HCT116 (cell line): ENCODE measurements at regions not wholly inside any gene's neighbourhood (a gene's known extent, or its start where the extent isn't known, plus 50 kb on each side); places are given as distances from the start of the nearest gene placed in this dataset.

Experiments
- ATAC-seq: fragments of 200-7000 bp; cut with Tn5 transposase; 2 replicates; pipeline ENCODE4 v1.9.1; 2020; ENCODE audit warnings: mild to moderate bottlenecking, moderate library complexity
- BruUV-seq: library from RNA; stranded (reverse); fragments of 400-500 nt; replicated peaks from 2 replicates; lab custom pipeline; 2021; lab: Mats Ljungman, UMichigan
- CTCF ChIA-PET: fragments of 300-600 bp; sonication (Branson Sonifier 250); formaldehyde crosslinking; loops from one replicate; lab custom pipeline; 2021; ENCODE audit warnings: antibody characterized with exemption; lab: Charles Lee
- POLR2A ChIA-PET: fragments of 300-600, 350-600 bp; sonication (Branson Sonifier 250); formaldehyde crosslinking; loops from one replicate; lab custom pipeline; 2021; ENCODE audit warnings: antibody characterized with exemption; lab: Charles Lee
- RAD21 ChIA-PET, 2 experiments: fragments of 300-600 bp; sonication (Branson Sonifier 250); formaldehyde crosslinking; loops; one replicate each; lab custom pipeline; 2023; ENCODE audit warnings: low total read pairs in 2 of 2; ENCODE audit not compliant: uncharacterized antibody in 2 of 2, unreplicated experiment in 2 of 2, low non-redundant PET in 1 of 2; lab: Charles Lee
- DNase-seq: peaks from one replicate; pipeline ENCODE4 v3.0.0-alpha.2; 2010; ENCODE audit warnings: low read depth, low spot score
- H2AFZ ChIP-seq: fragments of 200-600 bp; shearing (Covaris generic), sonication (generic); 2 replicates; pipeline ENCODE4 v1.6.1; 2017; ENCODE audit warnings: low read depth, mixed run types, mixed read lengths, antibody characterized with exemption, low read length; ENCODE audit not compliant: poor library complexity, severe bottlenecking
- H3K27ac ChIP-seq: 2 replicates; pipeline ENCODE4 v1.5.1; 2012; ENCODE audit warnings: low read depth, low read length
- H3K27me3 ChIP-seq: fragments of 200-600 bp; sonication (generic); 2 replicates; pipeline ENCODE4 v1.6.1; 2016; ENCODE audit warnings: mixed run types, low read length, mixed read lengths; ENCODE audit not compliant: insufficient read depth
- H3K36me3 ChIP-seq, 2 experiments: fragments of 200-500 bp in 1 of 2; fragments of 200-600 bp in 1 of 2; sonication (Bioruptor generic) in 1 of 2; sonication (generic) in 1 of 2; 2 replicates each; pipeline versions ENCODE4 v1.5.1 to v1.6.1; 2014 to 2016; ENCODE audit warnings: low read length in 2 of 2, inconsistent platforms in 1 of 2, mixed read lengths in 1 of 2, mixed run types in 1 of 2; ENCODE audit not compliant: insufficient read depth in 2 of 2, control insufficient read depth in 1 of 2
- H3K4me1 ChIP-seq, 2 experiments: fragments of 200-600 bp in 1 of 2; sonication (generic) in 1 of 2; 2 replicates each; pipeline versions ENCODE4 v1.5.1 to v1.6.1; 2012 to 2017; ENCODE audit warnings: low read length in 2 of 2, inconsistent platforms in 1 of 2, mild to moderate bottlenecking in 1 of 2, mixed read lengths in 1 of 2, mixed run types in 1 of 2, moderate library complexity in 1 of 2; ENCODE audit not compliant: insufficient read depth in 2 of 2, control insufficient read depth in 1 of 2
- H3K4me2 ChIP-seq: fragments of 200-600 bp; sonication (generic); 2 replicates; pipeline ENCODE4 v1.6.1; 2017; ENCODE audit warnings: mixed run types, low read length, mixed read lengths
- H3K4me3 ChIP-seq, 2 experiments: fragments of 200-600 bp in 1 of 2; sonication (generic) in 1 of 2; replicated peaks in 1 of 2; 2 replicates each; pipeline ENCODE4 v1.5.1; 2011 to 2016; ENCODE audit warnings: low read length in 2 of 2, control low read depth in 1 of 2, low read depth in 1 of 2, mild to moderate bottlenecking in 1 of 2, mixed read lengths in 1 of 2, mixed run types in 1 of 2
- H3K79me2 ChIP-seq: fragments of 200-600 bp; sonication (generic); 2 replicates; pipeline ENCODE4 v1.6.1; 2017; ENCODE audit warnings: mild to moderate bottlenecking, mixed run types, low read length, moderate library complexity, mixed read lengths; ENCODE audit not compliant: insufficient read depth
- H3K9ac ChIP-seq: fragments of 200-600 bp; sonication (generic); 2 replicates; pipeline ENCODE4 v1.6.1; 2016; ENCODE audit warnings: low read length, mixed read lengths
- H3K9me2 ChIP-seq: fragments of 200-600 bp; sonication (generic), shearing (Covaris generic); 2 replicates; pipeline ENCODE4 v1.6.1; 2017; ENCODE audit warnings: mixed run types, mild to moderate bottlenecking, moderate library complexity; ENCODE audit not compliant: insufficient read depth
- H3K9me3 ChIP-seq, 2 experiments: fragments of 200-500 bp in 1 of 2; fragments of 200-600 bp in 1 of 2; sonication (Bioruptor generic) in 1 of 2; sonication (generic) in 1 of 2; 2 replicates each; pipeline ENCODE4 v1.6.1; 2014 to 2017; ENCODE audit warnings: low read length in 2 of 2, mixed read lengths in 2 of 2, inconsistent platforms in 1 of 2, low read depth in 1 of 2, mild to moderate bottlenecking in 1 of 2, mixed run types in 1 of 2, moderate library complexity in 1 of 2; ENCODE audit not compliant: control insufficient read depth in 1 of 2, insufficient read depth in 1 of 2
- H4K20me1 ChIP-seq: fragments of 200-600 bp; sonication (generic), shearing (Covaris generic); 2 replicates; pipeline ENCODE4 v1.6.1; 2017; ENCODE audit warnings: mixed run types, mild to moderate bottlenecking, moderate library complexity; ENCODE audit not compliant: insufficient read depth
- CBX3 ChIP-seq: IDR thresholded peaks from 2 replicates; pipeline ENCODE4 v1.6.1; 2012; ENCODE audit warnings: low read depth
- CEBPB ChIP-seq: IDR thresholded peaks from 2 replicates; pipeline ENCODE4 v1.6.1; 2012; ENCODE audit warnings: low read depth
- EGR1 ChIP-seq: IDR thresholded peaks from 2 replicates; pipeline ENCODE4 v1.6.1; 2012; ENCODE audit warnings: low read depth
- EZH2 ChIP-seq: fragments of 200-600 bp; sonication (generic); IDR thresholded peaks from 2 replicates; pipeline ENCODE4 v1.6.1; 2017; ENCODE audit warnings: antibody characterized with exemption, mixed run types
- FOSL1 ChIP-seq: IDR thresholded peaks from 2 replicates; pipeline ENCODE4 v1.6.1; 2012; ENCODE audit warnings: low read depth
- JUND ChIP-seq: IDR thresholded peaks from 2 replicates; pipeline ENCODE4 v1.6.1; 2012
- POLR2A ChIP-seq: IDR thresholded peaks from 2 replicates; pipeline ENCODE4 v1.7.0; 2011; ENCODE audit warnings: borderline replicate concordance; ENCODE audit not compliant: insufficient read depth, insufficient read length; ENCODE audit errors: extremely low read depth
- POLR2AphosphoS5 ChIP-seq: IDR thresholded peaks from 2 replicates; pipeline ENCODE4 v1.6.1; 2011; ENCODE audit warnings: mild to moderate bottlenecking, low read depth, low read length, moderate library complexity
- RAD21 ChIP-seq: IDR thresholded peaks from 2 replicates; pipeline ENCODE4 v1.6.1; 2012; ENCODE audit warnings: low read depth, mild to moderate bottlenecking
- SIN3A ChIP-seq: IDR thresholded peaks from 2 replicates; pipeline ENCODE4 v1.6.1; 2012; ENCODE audit warnings: low read depth
- SRF ChIP-seq: IDR thresholded peaks from 2 replicates; pipeline ENCODE4 v1.6.1; 2012; ENCODE audit warnings: low read depth
- ZFX ChIP-seq: fragments of 450-650 bp; IDR thresholded peaks from 2 replicates; pipeline ENCODE4 v1.6.1; 2017
- intact Hi-C: fragments of 100-400 bp; cut with micrococcal nuclease; formaldehyde crosslinking; loops from 2 replicates; pipeline ENCODE4 v1.10.0; 2022
- TF ChIP-seq, protein P1 (sequence below): IDR thresholded peaks from 2 replicates; pipeline ENCODE4 v1.6.1; 2012
- TF ChIP-seq, protein P2 (sequence below), 3 experiments: fragments of 200-600 bp in 1 of 3; sonication (generic) in 1 of 3; IDR thresholded peaks in 2 of 3; conservative IDR thresholded peaks in 1 of 3; 2 replicates each; pipeline ENCODE4 v1.5.1; 2012 to 2017; ENCODE audit warnings: low read depth in 2 of 3, low read length in 2 of 3, antibody characterized with exemption in 1 of 3, borderline replicate concordance in 1 of 3, control low read depth in 1 of 3, mild to moderate bottlenecking in 1 of 3, mixed read lengths in 1 of 3, mixed run types in 1 of 3, moderate library complexity in 1 of 3; ENCODE audit not compliant: insufficient read depth in 1 of 3
- TF ChIP-seq, protein P3 (sequence below): IDR thresholded peaks from 2 replicates; pipeline ENCODE4 v1.6.1; 2012; ENCODE audit warnings: low read depth
- TF ChIP-seq, protein P4 (sequence below): IDR thresholded peaks from 2 replicates; pipeline ENCODE4 v1.6.1; 2011; ENCODE audit warnings: mild to moderate bottlenecking, low read length, moderate library complexity; ENCODE audit not compliant: insufficient replicate concordance; ENCODE audit errors: extremely low read depth

DNA sequence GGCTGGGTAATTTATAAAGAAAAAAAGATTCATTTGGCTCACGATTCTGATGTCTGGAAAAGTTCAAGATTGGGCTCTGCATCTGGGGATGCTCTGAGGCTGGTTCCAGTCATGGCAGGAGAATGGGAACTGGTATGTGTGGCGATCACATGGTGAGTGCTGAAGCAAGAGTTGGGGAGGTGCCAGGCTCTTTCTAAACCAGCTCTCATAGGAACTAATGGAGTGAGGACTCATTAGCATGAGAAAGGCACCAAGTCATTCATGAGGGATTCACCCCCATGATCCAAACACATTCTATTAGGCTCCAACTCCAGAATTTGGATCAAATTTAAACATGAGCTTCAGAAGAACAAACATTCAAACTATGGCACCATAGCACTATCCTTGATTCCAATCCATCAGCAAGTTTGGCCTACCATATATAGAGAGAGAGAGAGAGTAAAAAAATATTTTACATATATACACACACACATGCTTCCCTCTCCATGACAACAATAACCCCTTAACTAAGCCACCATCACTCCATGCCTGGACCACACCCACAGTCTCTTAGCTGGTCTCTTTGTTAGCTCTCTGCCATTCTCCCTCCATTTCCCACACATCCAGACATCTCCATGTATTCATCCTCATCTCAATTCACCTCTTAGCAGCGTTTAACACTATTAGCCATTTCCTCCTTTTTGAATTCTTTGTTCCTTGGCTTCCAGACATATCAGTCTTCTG, 57.9 kb downstream of the NPY start:
- Histone ChIP-seq H3K27me3 (peaks cover 17% of the 10 kb centered on the region; the same call in 1 of the 2 replicates), H3K4me3 (no peak overlapping the region), H3K9ac (no peak overlapping the region)
- intact Hi-C loops, result no loop called here
- POLR2A ChIA-PET, result no interaction called here
- TF ChIP-seq, protein P1, sequence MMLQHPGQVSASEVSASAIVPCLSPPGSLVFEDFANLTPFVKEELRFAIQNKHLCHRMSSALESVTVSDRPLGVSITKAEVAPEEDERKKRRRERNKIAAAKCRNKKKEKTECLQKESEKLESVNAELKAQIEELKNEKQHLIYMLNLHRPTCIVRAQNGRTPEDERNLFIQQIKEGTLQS, result no peak
- TF ChIP-seq, protein P2, sequence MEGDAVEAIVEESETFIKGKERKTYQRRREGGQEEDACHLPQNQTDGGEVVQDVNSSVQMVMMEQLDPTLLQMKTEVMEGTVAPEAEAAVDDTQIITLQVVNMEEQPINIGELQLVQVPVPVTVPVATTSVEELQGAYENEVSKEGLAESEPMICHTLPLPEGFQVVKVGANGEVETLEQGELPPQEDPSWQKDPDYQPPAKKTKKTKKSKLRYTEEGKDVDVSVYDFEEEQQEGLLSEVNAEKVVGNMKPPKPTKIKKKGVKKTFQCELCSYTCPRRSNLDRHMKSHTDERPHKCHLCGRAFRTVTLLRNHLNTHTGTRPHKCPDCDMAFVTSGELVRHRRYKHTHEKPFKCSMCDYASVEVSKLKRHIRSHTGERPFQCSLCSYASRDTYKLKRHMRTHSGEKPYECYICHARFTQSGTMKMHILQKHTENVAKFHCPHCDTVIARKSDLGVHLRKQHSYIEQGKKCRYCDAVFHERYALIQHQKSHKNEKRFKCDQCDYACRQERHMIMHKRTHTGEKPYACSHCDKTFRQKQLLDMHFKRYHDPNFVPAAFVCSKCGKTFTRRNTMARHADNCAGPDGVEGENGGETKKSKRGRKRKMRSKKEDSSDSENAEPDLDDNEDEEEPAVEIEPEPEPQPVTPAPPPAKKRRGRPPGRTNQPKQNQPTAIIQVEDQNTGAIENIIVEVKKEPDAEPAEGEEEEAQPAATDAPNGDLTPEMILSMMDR (IDR thresholded peaks at IDR 0.05 in 2 of 3, conservative IDR thresholded peaks at IDR 0.05 in 1 of 3; ENCODE audit: borderline replicate concordance in 1 of 3, insufficient read depth in 1 of 3, low read depth in 2 of 3, low read length in 2 of 3), result no peak
- TF ChIP-seq CBX3 (no peak), POLR2AphosphoS5 (no peak), FOSL1 (no peak), JUND (no peak), POLR2A (no peak), SIN3A (no peak), CEBPB (no peak), ZFX (no peak), EGR1 (no peak), EZH2 (no peak), SRF (no peak), RAD21 (no peak)
- TF ChIP-seq, protein P3, sequence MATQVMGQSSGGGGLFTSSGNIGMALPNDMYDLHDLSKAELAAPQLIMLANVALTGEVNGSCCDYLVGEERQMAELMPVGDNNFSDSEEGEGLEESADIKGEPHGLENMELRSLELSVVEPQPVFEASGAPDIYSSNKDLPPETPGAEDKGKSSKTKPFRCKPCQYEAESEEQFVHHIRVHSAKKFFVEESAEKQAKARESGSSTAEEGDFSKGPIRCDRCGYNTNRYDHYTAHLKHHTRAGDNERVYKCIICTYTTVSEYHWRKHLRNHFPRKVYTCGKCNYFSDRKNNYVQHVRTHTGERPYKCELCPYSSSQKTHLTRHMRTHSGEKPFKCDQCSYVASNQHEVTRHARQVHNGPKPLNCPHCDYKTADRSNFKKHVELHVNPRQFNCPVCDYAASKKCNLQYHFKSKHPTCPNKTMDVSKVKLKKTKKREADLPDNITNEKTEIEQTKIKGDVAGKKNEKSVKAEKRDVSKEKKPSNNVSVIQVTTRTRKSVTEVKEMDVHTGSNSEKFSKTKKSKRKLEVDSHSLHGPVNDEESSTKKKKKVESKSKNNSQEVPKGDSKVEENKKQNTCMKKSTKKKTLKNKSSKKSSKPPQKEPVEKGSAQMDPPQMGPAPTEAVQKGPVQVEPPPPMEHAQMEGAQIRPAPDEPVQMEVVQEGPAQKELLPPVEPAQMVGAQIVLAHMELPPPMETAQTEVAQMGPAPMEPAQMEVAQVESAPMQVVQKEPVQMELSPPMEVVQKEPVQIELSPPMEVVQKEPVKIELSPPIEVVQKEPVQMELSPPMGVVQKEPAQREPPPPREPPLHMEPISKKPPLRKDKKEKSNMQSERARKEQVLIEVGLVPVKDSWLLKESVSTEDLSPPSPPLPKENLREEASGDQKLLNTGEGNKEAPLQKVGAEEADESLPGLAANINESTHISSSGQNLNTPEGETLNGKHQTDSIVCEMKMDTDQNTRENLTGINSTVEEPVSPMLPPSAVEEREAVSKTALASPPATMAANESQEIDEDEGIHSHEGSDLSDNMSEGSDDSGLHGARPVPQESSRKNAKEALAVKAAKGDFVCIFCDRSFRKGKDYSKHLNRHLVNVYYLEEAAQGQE, result no peak
- TF ChIP-seq, protein P4, sequence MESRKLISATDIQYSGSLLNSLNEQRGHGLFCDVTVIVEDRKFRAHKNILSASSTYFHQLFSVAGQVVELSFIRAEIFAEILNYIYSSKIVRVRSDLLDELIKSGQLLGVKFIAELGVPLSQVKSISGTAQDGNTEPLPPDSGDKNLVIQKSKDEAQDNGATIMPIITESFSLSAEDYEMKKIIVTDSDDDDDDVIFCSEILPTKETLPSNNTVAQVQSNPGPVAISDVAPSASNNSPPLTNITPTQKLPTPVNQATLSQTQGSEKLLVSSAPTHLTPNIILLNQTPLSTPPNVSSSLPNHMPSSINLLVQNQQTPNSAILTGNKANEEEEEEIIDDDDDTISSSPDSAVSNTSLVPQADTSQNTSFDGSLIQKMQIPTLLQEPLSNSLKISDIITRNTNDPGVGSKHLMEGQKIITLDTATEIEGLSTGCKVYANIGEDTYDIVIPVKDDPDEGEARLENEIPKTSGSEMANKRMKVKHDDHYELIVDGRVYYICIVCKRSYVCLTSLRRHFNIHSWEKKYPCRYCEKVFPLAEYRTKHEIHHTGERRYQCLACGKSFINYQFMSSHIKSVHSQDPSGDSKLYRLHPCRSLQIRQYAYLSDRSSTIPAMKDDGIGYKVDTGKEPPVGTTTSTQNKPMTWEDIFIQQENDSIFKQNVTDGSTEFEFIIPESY, result no peak
- TF ChIP-seq, all 23 proteins: peak for 0
- CTCF ChIA-PET, result interaction anchor here (1.2 kb wide), 1 partner anchor 10 kb away, joined by 3 read pairs; no protein-coding TSS in a partner anchor
- Histone ChIP-seq H3K9me2 (no peaks in the 10 kb centered on the region), H4K20me1 (no peaks in the 10 kb centered on the region), H2AFZ (no peak overlapping the region), H3K9me3 (no peaks in the 10 kb centered on the region), H3K4me1 (no peaks in the 10 kb centered on the region), H3K36me3 (no peaks in the 10 kb centered on the region), H3K27ac (no peak overlapping the region), H3K79me2 (no peaks in the 10 kb centered on the region), H3K4me2 (no peak overlapping the region)
- RAD21 ChIA-PET, result no interaction called here
- BruUV-seq, result no TSS peak
- no peak for DNase-seq
- ATAC-seq, result no peak
